Heart right ventricle (tissue), 16 donors: ENCODE measurements at regions not wholly inside any gene's neighbourhood (a gene's known extent, or its start where the extent isn't known, plus 50 kb on each side); places are given as distances from the start of the nearest gene placed in this dataset.

Experiments
- ATAC-seq, 8 donors: fragments of 200-7000 bp; cut with Tn5 transposase; one replicate each; pipeline ENCODE4 v1.9.1; 2020; ENCODE audit warnings: mild to moderate bottlenecking in 8 of 8, moderate library complexity in 8 of 8, moderate number of reproducible peaks in 1 of 8
- DNase-seq, 2 donors: peaks; one replicate each; pipeline ENCODE4 v3.0.0-alpha.2; 2020
- H3K27ac ChIP-seq, 10 donors: fragments of 200-600 bp; sonication (generic) in 2 of 10; one replicate each; pipeline versions ENCODE4 v1.5.0 to v1.8.0; 2020 to 2022; ENCODE audit warnings: mild to moderate bottlenecking in 3 of 10
- H3K27me3 ChIP-seq, 7 donors: fragments of 200-600 bp; one replicate each; pipeline ENCODE4 v1.8.0; 2021 to 2022; ENCODE audit warnings: mild to moderate bottlenecking in 2 of 7
- H3K36me3 ChIP-seq, 9 donors: fragments of 200-600 bp; sonication (generic) in 1 of 9; one replicate each; pipeline versions ENCODE4 v1.5.0 to v1.8.0; 2020 to 2022; ENCODE audit warnings: mild to moderate bottlenecking in 2 of 9
- H3K4me1 ChIP-seq, 9 donors: fragments of 200-600 bp; sonication (generic) in 1 of 9; one replicate each; pipeline versions ENCODE4 v1.5.0 to v1.8.0; 2020 to 2022; ENCODE audit warnings: mild to moderate bottlenecking in 4 of 9
- H3K4me3 ChIP-seq, 10 donors: fragments of 200-600 bp; sonication (generic) in 2 of 10; one replicate each; pipeline versions ENCODE4 v1.5.0 to v1.8.0; 2020 to 2022; ENCODE audit warnings: mild to moderate bottlenecking in 7 of 10, moderate library complexity in 2 of 10
- H3K9me3 ChIP-seq, 11 donors: fragments of 200-600 bp in 10 of 11; sonication (generic) in 2 of 11; one replicate each; pipeline versions ENCODE4 v1.5.0 to v1.8.0; 2013 to 2022; ENCODE audit warnings: mild to moderate bottlenecking in 2 of 11, control low read depth in 1 of 11, moderate library complexity in 1 of 11
- CTCF ChIP-seq, 9 donors: fragments of 200-600 bp; sonication (generic) in 2 of 9; IDR thresholded peaks; one replicate each; pipeline versions ENCODE4 v1.5.0 to v1.8.0; 2021 to 2022; ENCODE audit warnings: antibody characterized with exemption in 9 of 9, mild to moderate bottlenecking in 5 of 9, moderate library complexity in 1 of 9
- WGBS, 2 donors: extraction: QIAGEN DNeasy Blood & Tissue Kit; methylation state at CpG; one replicate each; pipeline ENCODE4 v1.1.7; 2013; ENCODE audit warnings: inconsistent platforms in 1 of 2; 5-methylcytosine and 5-hydroxymethylcytosine counted together
- intact Hi-C, 10 donors: fragments of 100-400 bp; cut with DNase I; formaldehyde crosslinking; loops; one replicate each; pipeline versions ENCODE4 v1.11.1 to v1.14.2; 2022
- donor health status: Arrhythmogenic right ventricular cardiomyopathy.
- donor health status: ischemic (EF 13 %, LVEDD 7.1; RV severe dilation, severe dysfunction).
- donor health status: healthy with polysubstance abuse.
- donor health status: DM: no; HTN: yes; CAD: no.
- donor health status: DM: no; HTN: no; CAD: no.
- donor health status: ischemic (EF 25% LVEDD 6.9; RV normal size, moderate dysfunction).
- donor health status: ischemic (EF 25% LVEDD 5.7; RV mildly dilated, moderate dysfunction).
- donor health status: healthy.
- donor health status: DM: yes; HTN: yes; CAD: no.
- donor health status: Ischemic cardiomyopathy.
- donor health status: ischemic (EF 35%, LVEDD 5.7; RV mildly dilated, moderate dysfunction).
- donor health status: nonischemic (EF 11% LVEDD 7.7; RV severe dilation, severe dysfunction).
- donor health status: DM: yes; HTN: yes; CAD: no.
- donor health status: PGD.
- donor health status: ischemic (EF 29% LVEDD 5.4; RV normal size, mild dysfunction).
- donor health status: nonischemic (EF 23%, LVEDD 6.1; RV moderate dilation, normal function).

GRCh38 chr9:20014168-20014567, 225.3 kb upstream of the SLC24A2 start:
- no peak overlapping the region for H3K27ac ChIP-seq
- no peak overlapping the region for H3K4me3 ChIP-seq
- no peak for TF ChIP-seq CTCF (IDR thresholded peaks at IDR 0.05)
- intact Hi-C loops = loop anchor here in 1 of 10 donors (10.0 kb wide), 1 partner anchor 79 kb away; no protein-coding TSS in a partner anchor
- DNase-seq (no peak), ATAC-seq (no peak)
- H3K4me1 ChIP-seq = peaks cover 0 to 11% (median 0%) of the 10 kb centered on the region in 9 donors
- no peaks in the 10 kb centered on the region for H3K36me3 ChIP-seq
- no peaks in the 10 kb centered on the region for H3K27me3 ChIP-seq
- 63 to 67% methylated on average over 4 of the region's 4 CpGs for WGBS, 2 donors
- H3K9me3 ChIP-seq = peaks cover 0 to 14% (median 4%) of the 10 kb centered on the region in 11 donors

- intact Hi-C loops = loop anchor here in 1 of 10 donors (10.0 kb wide), 1 partner anchor 77 kb away; no protein-coding TSS in a partner anchor
- WGBS, 2 donors = 94 to 97% methylated on average over 3 of the region's 3 CpGs
Measured at GRCh38 chr9:20012232-20012631, 223.4 kb upstream of the SLC24A2 start.

GRCh38 chr9:20009606-20010005, 220.8 kb upstream of the SLC24A2 start:
- ATAC-seq (no peak), DNase-seq (no peak)
- intact Hi-C loops = loop anchor here in 1 of 10 donors (10.0 kb wide), 1 partner anchor 75 kb away; no protein-coding TSS in a partner anchor
- H3K36me3 ChIP-seq = no peaks in the 10 kb centered on the region
- H3K4me1 ChIP-seq = no peaks in the 10 kb centered on the region
- H3K27me3 ChIP-seq = no peaks in the 10 kb centered on the region
- H3K9me3 ChIP-seq = peaks cover 0 to 14% (median 4%) of the 10 kb centered on the region in 11 donors
- H3K4me3 ChIP-seq = no peak overlapping the region
- 83 to 97% methylated on average over 2 of the region's 2 CpGs for WGBS, 2 donors
- H3K27ac ChIP-seq = no peak overlapping the region
- no peak for TF ChIP-seq CTCF (IDR thresholded peaks at IDR 0.05)

More at GRCh38 chr9:20012232-20012631, 223.4 kb upstream of the SLC24A2 start:
- no peaks in the 10 kb centered on the region for H3K27me3 ChIP-seq
- no peak for DNase-seq
- H3K9me3 ChIP-seq = peaks cover 0 to 14% (median 4%) of the 10 kb centered on the region in 11 donors
- no peak overlapping the region for H3K4me3 ChIP-seq
- no peak for ATAC-seq
- peaks cover 0 to 11% (median 0%) of the 10 kb centered on the region in 9 donors for H3K4me1 ChIP-seq
- H3K36me3 ChIP-seq = no peaks in the 10 kb centered on the region
- no peak overlapping the region for H3K27ac ChIP-seq
- no peak for TF ChIP-seq CTCF (IDR thresholded peaks at IDR 0.05)

- ATAC-seq (no peak), DNase-seq (no peak)
- Histone ChIP-seq H3K27me3 (no peaks in the 10 kb centered on the region), H3K4me1 (peaks cover 0 to 23% (median 0%) of the 10 kb centered on the region in 9 donors), H3K36me3 (no peaks in the 10 kb centered on the region), H3K27ac (no peak overlapping the region), H3K9me3 (no peaks in the 10 kb centered on the region), H3K4me3 (no peak overlapping the region)
- WGBS, 2 donors = 97% methylated on average over 2 of the region's 2 CpGs
- TF ChIP-seq CTCF (IDR thresholded peaks at IDR 0.05) = no peak
- intact Hi-C loops = no loop called here
Measured at GRCh38 chr9:20002011-20002410, 213.2 kb upstream of the SLC24A2 start.
